Osteoblast (primary cell): ENCODE measurements at regions not wholly inside any gene's neighbourhood (a gene's known extent, or its start where the extent isn't known, plus 50 kb on each side); places are given as distances from the start of the nearest gene placed in this dataset.

Source experiments
- DNase-seq: peaks from one replicate; pipeline ENCODE4 v3.0.0; 2011; ENCODE audit warnings: low spot score, mixed read lengths; ENCODE audit not compliant: insufficient read length; ENCODE audit errors: missing footprints
- H2AFZ ChIP-seq: 2 replicates; pipeline ENCODE4 v1.6.0; 2011; ENCODE audit warnings: mild to moderate bottlenecking, low read length
- H3K27ac ChIP-seq: 2 replicates; pipeline ENCODE4 v1.5.1; 2011; ENCODE audit warnings: mild to moderate bottlenecking, low read depth, low read length, moderate library complexity
- H3K27me3 ChIP-seq: 2 replicates; pipeline ENCODE4 v1.6.0; 2012; ENCODE audit warnings: mild to moderate bottlenecking, control low read depth, inconsistent platforms, low read length, moderate library complexity; ENCODE audit not compliant: insufficient read depth
- H3K36me3 ChIP-seq: 2 replicates; pipeline ENCODE4 v1.5.1; 2011; ENCODE audit warnings: mild to moderate bottlenecking, low read length, control low read depth, moderate library complexity; ENCODE audit not compliant: insufficient read depth
- H3K4me1 ChIP-seq: 2 replicates; pipeline ENCODE4 v1.5.1; 2011; ENCODE audit warnings: mild to moderate bottlenecking, low read length, control low read depth, moderate library complexity; ENCODE audit not compliant: insufficient read depth
- H3K4me2 ChIP-seq: 2 replicates; pipeline ENCODE4 v1.6.0; 2011; ENCODE audit warnings: mild to moderate bottlenecking, low read length; ENCODE audit not compliant: insufficient read depth
- H3K4me3 ChIP-seq: fragments of 200-600 bp; sonication (generic); 3 replicates; pipeline ENCODE4 v1.5.1; 2012; ENCODE audit warnings: mild to moderate bottlenecking, low read length, inconsistent platforms; ENCODE audit not compliant: insufficient read depth
- H3K79me2 ChIP-seq: 2 replicates; pipeline ENCODE4 v1.6.0; 2012; ENCODE audit warnings: mild to moderate bottlenecking, low read length, control low read depth, inconsistent platforms; ENCODE audit not compliant: insufficient read depth
- H3K9me3 ChIP-seq: 2 replicates; pipeline ENCODE4 v1.5.1; 2011; ENCODE audit warnings: low read depth, low read length, control low read depth
- H4K20me1 ChIP-seq: 2 replicates; pipeline ENCODE4 v1.6.0; 2012; ENCODE audit warnings: mild to moderate bottlenecking, low read length, control low read depth; ENCODE audit not compliant: insufficient read depth
- TF ChIP-seq, protein P1 (sequence below): IDR thresholded peaks from 2 replicates; pipeline ENCODE4 v1.5.1; 2011; ENCODE audit warnings: mild to moderate bottlenecking, low read depth, low read length, moderate library complexity; ENCODE audit errors: extremely low read depth

GRCh38 chr11:15497366-15497765, 382.6 kb downstream of the INSC start:
- H3K79me2 ChIP-seq = no peaks in the 10 kb centered on the region
- no peak overlapping the region for H3K4me2 ChIP-seq
- no peak overlapping the region for H2AFZ ChIP-seq
- no peaks in the 10 kb centered on the region for H3K9me3 ChIP-seq
- TF ChIP-seq, protein P1, sequence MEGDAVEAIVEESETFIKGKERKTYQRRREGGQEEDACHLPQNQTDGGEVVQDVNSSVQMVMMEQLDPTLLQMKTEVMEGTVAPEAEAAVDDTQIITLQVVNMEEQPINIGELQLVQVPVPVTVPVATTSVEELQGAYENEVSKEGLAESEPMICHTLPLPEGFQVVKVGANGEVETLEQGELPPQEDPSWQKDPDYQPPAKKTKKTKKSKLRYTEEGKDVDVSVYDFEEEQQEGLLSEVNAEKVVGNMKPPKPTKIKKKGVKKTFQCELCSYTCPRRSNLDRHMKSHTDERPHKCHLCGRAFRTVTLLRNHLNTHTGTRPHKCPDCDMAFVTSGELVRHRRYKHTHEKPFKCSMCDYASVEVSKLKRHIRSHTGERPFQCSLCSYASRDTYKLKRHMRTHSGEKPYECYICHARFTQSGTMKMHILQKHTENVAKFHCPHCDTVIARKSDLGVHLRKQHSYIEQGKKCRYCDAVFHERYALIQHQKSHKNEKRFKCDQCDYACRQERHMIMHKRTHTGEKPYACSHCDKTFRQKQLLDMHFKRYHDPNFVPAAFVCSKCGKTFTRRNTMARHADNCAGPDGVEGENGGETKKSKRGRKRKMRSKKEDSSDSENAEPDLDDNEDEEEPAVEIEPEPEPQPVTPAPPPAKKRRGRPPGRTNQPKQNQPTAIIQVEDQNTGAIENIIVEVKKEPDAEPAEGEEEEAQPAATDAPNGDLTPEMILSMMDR = no peak
- H3K4me1 ChIP-seq = no peaks in the 10 kb centered on the region
- no peaks in the 10 kb centered on the region for H4K20me1 ChIP-seq
- DNase-seq = no peak
- no peaks in the 10 kb centered on the region for H3K36me3 ChIP-seq
- no peak overlapping the region for H3K27ac ChIP-seq
- no peak overlapping the region for H3K4me3 ChIP-seq
- no peaks in the 10 kb centered on the region for H3K27me3 ChIP-seq

DNA sequence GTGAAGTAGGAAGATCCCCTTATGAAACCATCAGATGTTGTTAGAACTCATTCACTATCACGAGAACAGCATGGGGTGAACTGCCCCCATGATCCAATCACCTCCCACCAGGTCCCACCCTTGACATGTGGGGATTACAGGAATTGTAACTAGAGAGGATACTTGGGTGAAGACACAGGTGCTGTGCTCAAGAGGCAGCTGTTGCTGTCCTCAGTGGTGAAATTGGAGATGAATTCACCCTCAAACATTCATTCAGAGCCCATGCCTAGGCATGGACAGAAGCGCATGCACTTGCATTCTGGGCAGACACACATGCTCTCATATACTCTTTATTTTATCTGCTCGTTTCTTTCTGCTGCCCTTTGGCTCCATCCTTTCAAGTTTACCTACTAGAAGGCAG, 385.0 kb downstream of the INSC start:
- TF ChIP-seq, protein P1 = no peak
- no peak for DNase-seq
- no peaks in the 10 kb centered on the region for H3K4me1 ChIP-seq
- no peaks in the 10 kb centered on the region for H3K36me3 ChIP-seq
- H4K20me1 ChIP-seq = no peaks in the 10 kb centered on the region
- no peaks in the 10 kb centered on the region for H3K9me3 ChIP-seq
- no peak overlapping the region for H3K4me3 ChIP-seq
- no peak overlapping the region for H2AFZ ChIP-seq
- H3K27me3 ChIP-seq = no peaks in the 10 kb centered on the region
- no peak overlapping the region for H3K27ac ChIP-seq
- no peak overlapping the region for H3K4me2 ChIP-seq
- no peaks in the 10 kb centered on the region for H3K79me2 ChIP-seq

DNA sequence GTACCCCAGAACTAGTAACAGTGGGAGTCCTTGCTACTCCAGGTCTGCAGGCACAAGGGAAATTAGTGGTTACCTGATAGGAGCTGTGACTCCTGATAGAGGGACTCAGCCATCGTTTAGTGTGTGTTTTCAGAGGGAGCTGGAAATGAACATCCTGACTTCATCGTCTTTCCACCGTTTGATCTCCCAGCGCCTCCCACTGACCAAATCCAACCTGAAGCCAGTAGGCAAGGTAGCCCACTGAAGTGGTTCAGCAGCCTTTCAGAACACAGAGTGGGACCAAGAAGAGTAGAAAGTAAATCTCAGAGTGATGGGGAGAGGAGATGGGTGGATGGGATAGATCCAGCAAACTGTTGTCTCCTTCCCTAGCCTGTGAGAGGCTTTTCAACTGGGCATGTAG, 385.9 kb downstream of the INSC start:
- H3K79me2 ChIP-seq = no peaks in the 10 kb centered on the region
- no peak overlapping the region for H3K27ac ChIP-seq
- H3K4me3 ChIP-seq = no peak overlapping the region
- H3K36me3 ChIP-seq = no peaks in the 10 kb centered on the region
- no peaks in the 10 kb centered on the region for H3K9me3 ChIP-seq
- H3K4me2 ChIP-seq = no peak overlapping the region
- no peaks in the 10 kb centered on the region for H3K4me1 ChIP-seq
- H2AFZ ChIP-seq = no peak overlapping the region
- no peak for DNase-seq
- TF ChIP-seq, protein P1 = no peak
- no peaks in the 10 kb centered on the region for H4K20me1 ChIP-seq
- H3K27me3 ChIP-seq = no peaks in the 10 kb centered on the region

GRCh38 chr11:15501566-15501965, 386.8 kb downstream of the INSC start:
- Histone ChIP-seq H2AFZ (no peak overlapping the region), H3K79me2 (no peaks in the 10 kb centered on the region), H3K27ac (no peak overlapping the region)

More at GRCh38 chr11:15501566-15501965, 386.8 kb downstream of the INSC start:
- H3K27me3 ChIP-seq = no peaks in the 10 kb centered on the region
- H3K4me2 ChIP-seq = no peak overlapping the region
- no peak for DNase-seq
- no peak overlapping the region for H3K4me3 ChIP-seq
- H4K20me1 ChIP-seq = no peaks in the 10 kb centered on the region
- TF ChIP-seq, protein P1 = no peak
- H3K4me1 ChIP-seq = no peaks in the 10 kb centered on the region
- no peaks in the 10 kb centered on the region for H3K36me3 ChIP-seq
- H3K9me3 ChIP-seq = no peaks in the 10 kb centered on the region
